ENCODE measurements at regions not wholly inside any gene's neighbourhood (a gene's known extent, or its start where the extent isn't known, plus 50 kb on each side); places are given as distances from the start of the nearest gene placed in this dataset.

DNA sequence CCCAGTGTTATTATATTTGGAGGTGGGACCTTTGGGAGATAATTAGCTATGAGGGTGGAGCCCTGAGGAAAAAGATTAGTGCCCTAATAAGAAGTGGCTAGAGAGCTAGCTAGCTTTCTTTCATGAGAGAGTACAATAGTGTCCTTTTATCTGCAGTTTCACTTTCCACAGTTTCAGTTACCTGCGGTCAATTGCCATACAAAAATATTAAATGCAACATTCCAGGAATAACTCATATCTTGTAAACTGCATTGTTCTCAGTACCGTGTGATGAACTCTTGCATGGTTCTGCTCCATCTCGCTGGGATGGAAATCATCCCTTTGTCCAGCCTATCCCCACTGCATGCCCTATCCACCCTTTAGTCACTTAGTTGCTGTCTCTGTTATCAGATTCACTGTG, 201.6 kb downstream of the RWDD3 start:
- DNase-seq: no peak

- DNase-seq: no peak
Observed at GRCh38 chr1:95437011-95437410, 203.0 kb downstream of the RWDD3 start.

DNA sequence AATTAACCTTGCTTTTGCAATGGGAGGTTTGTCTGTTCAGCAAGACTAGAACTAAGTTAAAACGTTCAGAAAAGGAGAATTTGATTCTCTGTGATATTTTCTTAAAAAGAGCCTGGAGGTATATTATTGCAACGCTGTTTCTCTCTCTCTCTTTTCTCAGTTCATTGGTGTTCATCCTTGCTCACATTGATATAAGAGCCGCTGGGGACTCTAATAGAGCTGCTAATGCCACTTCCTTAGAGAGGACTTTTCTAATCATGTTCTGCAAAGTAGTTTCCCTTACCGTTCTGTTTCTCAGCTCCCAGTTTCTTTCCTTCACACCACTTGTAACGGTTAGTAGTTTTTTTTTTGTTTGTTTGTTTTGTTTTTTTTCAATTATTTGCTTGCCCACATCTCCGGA, 203.8 kb downstream of the RWDD3 start:
- DNase-seq: no peak

DNA sequence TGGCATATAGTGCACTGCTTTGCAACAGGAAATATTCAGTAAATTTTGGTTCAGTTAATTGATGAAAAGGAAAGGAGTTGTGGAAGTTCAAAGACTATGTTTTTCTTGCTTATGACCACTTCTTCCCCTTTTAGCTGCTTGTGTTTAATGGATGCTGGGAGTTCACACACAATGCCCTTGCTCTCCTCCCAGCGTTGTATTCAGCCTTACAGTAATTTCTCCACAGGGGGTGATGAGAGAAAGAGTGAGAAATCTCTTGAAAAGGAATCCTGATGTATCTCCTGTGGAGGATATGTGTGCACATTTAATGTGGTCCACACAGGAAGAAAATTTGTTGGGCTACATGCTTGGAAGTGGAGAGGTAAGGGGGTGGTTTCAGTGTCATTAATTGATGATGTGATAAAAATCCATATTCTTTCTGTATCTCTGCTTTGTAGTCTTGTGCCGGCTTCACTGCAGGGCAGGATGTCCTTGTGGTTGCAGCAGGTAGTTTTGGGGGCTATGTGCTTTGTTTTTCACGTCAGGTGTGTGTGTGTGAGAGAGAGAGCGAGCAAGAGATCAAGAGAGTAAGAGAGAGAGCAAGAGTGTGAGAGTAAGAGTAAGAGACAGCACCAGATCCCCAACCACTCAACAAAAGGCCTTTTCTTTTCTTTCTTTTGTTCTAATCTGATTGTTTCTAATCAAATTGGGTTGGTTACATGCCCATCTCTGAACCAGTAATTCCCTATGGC, 204.4 kb downstream of the RWDD3 start:
- DNase-seq: no peak

DNA sequence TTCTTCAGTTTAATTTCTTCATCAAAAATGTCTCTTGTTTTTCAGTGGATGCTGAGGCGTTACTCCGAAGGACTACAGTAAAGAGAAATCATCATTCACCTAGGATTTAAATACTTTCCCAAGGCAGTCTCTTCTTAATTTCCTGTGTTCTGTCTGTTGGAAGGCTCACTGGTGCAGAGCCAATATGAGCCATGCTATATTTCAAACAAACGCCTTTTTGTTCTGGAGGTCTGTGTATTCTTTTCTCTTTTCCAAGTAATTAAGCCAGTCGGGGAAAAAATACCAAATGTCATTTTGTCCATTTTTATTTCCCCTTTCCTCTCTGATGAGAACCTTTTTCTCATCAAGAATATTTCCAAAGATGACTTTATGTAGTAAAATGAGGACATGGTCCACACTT, 206.5 kb downstream of the RWDD3 start:
- no peak for DNase-seq

DNA sequence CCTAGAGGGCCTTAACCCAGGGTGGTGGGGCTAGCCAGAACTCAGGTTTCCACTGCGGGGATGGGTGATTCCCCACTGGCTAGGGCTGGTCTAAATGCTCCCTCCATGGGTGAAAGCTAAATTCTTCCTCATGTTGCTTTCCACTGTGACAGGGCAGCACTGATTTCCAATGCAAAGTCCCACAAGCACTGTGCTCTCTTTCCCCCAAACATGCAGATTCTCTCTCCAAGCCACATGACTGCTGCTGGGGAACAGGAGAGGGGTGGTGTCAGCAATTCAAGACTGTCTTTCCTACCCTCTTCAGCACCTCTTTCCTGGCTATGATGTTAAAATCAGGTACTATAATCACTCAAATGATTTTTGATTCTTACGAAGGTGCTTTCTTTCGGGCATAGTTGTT, 215.5 kb downstream of the RWDD3 start:
- DNase-seq: no peak

GRCh38 chr1:95451054-95451453, 217.0 kb downstream of the RWDD3 start:
- no peak for DNase-seq

- no peak for DNase-seq
Observed at GRCh38 chr1:95451904-95452303, 217.9 kb downstream of the RWDD3 start.

DNA sequence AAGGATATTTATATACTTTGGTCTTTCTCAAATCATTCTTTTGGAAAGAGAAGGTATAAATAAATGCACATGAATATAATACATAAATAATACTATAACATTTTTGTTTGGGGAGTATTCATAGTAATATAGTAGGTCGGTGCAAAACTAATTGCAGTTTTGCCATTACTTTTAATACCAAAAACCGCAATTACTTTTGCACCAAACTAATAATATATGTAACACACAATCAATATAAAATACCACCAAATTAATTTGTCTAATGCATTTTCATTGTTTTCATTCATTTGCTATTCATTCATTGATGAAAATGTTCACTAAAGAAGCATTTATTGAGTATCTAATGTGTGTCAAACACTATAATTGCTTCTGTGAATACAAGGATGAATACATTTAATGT, 219.0 kb downstream of the RWDD3 start:
- DNase-seq: no peak

DNA sequence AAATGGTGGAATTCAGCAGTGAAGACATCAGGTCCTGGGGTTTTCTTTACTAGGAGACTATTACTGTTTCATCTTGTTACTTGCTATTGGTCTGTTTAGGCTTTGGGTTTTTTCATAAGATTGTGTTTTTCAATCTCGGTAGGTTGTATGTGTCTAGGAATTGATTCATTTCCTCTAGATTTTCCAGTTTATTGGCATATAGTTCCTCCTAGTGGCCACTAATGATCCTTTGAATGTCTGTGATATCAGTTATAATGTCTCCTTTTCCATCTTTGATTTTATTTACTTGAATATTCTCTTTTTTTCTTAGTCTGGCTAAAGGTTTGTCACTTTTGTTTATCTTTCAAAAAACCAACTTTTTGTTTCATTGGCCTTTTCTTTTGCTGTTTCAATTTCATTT, 233.0 kb downstream of the RWDD3 start:
- no peak for DNase-seq

DNA sequence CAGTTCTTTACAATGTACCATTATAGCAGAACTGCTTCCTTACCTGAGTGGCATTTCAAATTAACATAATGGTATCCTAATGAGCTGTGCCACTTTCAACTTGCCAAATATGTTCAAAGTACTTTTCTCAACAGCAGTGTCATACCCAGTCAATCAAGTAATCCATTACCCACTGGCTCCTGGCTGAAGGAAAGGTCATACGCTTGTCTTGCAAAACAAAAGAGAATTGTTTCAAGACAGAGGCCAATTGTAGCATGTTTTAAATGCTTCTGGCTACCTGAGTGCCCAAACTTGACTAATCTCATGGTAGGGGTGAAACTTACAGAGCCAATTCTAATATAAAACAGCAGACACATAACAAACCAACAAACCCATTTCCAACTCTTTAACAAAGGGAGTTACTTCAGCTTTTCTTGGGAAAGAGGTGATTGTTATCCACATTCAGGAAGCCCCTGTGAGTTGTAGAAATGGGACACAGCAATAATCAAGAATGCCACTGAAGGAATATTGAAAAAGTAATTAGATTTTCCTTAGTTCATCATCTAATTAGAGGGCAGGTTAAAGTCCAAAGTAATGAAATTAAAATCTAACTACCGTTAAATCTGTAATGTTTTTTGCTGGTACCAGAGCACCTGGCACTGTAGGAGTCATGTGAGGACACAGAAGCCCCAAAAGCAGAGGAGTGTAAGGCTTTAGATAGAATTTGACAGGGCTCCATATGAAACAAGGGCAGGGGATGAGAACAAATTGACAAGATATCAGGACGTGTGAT, 241.9 kb downstream of the RWDD3 start:
- no peak for DNase-seq

GRCh38 chr1:95496307-95496706, 262.3 kb downstream of the RWDD3 start:
- DNase-seq: no peak

GRCh38 chr1:95496773-95497172, 262.8 kb downstream of the RWDD3 start:
- DNase-seq: no peak

- DNase-seq: no peak
Observed at GRCh38 chr1:95497566-95497965, 263.6 kb downstream of the RWDD3 start.

- DNase-seq: no peak
Observed at GRCh38 chr1:95503278-95504030, 269.4 kb downstream of the RWDD3 start.

- DNase-seq: no peak
Observed at GRCh38 chr1:95504321-95504720, 270.3 kb downstream of the RWDD3 start.

DNA sequence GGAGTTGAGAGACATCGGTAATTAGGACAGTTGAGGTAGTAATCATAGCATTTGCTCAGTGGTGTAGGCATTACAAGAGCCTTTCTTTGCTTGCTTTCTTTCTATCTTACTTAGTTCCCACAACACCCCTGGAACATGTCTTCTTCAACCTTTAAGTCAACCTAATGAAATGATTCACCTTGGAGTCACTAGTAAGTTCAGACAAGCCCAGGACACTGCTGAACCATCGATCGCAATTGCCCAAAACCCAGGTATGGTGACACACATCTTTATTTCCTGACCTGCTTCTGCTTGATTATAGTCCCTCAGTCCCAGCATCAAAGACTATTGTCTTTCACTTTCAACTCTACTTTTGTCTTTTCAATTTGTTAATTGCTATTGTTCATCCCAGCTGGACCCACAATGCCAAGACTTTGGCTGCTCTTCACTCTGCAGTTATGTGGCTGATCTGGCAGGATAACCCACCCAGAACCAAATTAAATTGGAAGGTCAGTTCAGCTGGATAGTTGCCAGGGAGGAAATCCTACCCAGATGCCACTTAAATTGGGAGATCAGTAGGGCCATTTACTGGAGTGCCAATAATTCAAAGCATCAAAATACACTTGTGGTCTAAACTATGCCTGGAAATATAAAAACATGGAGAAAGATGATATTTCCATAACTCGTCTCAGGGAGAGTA, 272.9 kb downstream of the RWDD3 start:
- DNase-seq: no peak

GRCh38 chr1:95509989-95510388, 276.0 kb downstream of the RWDD3 start:
- no peak for DNase-seq

DNA sequence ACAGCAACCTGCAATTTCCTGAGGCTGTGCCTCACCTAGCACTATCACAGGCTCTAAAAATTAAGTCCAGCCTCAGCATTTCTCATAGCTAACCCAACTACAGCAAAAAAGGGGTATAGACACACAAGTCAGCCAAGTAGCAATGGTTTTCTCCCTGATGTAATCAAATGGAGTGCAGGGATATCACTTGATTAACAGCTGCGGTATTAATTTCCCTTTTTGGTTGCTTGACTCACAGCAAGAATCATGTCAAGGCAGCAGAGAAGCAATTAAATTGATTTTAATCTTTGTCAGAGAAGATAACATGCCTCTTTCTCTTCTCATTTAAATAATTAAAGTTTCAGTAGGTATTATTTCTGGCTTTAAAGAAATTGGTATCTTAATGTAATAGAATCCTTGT, 278.9 kb downstream of the RWDD3 start:
- no peak for DNase-seq

DNA sequence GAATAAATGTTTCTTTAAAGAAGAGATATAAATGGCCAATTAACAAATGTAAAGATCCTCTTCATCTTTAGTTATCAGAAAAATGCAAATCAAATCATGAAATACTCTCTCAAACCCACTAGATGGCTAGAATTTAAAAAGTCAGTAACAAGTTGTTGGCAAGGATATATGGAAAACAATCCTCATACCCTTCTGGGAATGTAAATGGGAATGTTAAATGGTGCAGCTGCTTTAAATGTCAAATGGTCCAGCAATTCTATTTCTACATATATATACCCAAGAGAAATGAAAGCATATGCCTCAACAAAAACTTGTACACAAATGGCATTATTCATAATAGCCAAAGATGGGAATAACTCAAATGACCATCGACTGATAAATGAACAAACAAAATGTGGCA, 283.5 kb downstream of the RWDD3 start:
- no peak for DNase-seq

DNA sequence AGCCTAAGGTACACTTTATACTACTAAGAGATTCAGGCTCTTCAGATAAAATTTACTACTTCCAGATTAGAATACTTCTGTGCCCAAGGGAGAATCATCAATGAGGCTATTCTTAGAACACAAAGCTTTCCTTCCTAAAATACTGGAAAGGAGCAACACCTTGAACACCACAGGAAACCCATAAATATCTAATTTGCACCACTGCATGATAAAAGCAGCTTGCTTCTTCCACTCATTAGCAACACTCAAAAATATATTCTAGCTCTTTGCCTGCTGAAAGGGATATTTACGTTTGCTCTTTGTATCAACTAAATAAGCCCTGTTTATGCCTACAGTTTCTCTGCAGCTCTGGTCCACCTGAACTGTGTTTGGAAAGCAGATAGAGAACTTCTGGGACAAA, 284.3 kb downstream of the RWDD3 start:
- DNase-seq: no peak

DNA sequence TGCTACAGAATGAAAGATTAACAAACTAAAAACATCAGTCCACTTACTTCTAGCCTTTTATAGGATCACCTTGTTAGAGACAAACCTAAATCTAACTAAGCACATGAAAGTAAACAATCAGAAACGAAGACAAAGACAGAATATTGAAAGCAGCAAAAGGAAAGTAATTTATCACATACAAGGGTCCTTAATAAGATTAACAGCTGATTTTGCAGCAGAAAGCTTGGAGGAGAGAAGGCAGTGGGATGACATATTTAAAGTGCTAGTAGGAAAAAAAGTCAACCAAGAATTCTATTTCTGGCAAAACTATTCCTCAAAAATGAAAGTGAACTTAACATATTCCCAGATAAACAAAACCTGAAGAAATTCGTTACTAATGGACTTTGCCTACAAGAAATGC, 286.4 kb downstream of the RWDD3 start:
- DNase-seq: no peak

DNA sequence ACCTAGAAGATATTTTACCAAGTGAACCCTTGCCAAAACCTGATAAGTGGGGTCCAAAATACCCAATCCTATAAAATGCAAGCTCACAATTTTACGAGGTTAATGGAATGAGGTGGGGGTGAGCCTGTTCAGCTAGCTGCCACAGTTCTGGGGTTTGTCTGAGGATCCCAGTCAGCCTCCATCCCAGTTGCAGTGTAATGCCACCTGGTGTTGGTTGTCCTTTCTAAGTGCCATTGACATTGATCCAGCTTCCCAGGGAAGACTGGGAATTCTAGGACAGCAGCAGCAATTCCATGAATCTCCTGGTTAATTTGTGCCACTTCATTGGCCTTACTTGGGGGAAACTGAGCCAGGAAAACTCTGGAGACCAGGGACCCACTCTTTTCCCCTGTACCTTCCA, 298.3 kb downstream of the RWDD3 start:
- no peak for DNase-seq

All from inflammatory macrophage treated with lipopolysaccharide for 4 hours (primary cell).